GM18499 (cell line): ENCODE measurements at regions not wholly inside any gene's neighbourhood (a gene's known extent, or its start where the extent isn't known, plus 50 kb on each side); places are given as distances from the start of the nearest gene placed in this dataset.

ENCODE experiments used
- ATAC-seq: cut with Tn5 transposase; IDR thresholded peaks from one replicate; pipeline ENCODE4 v1.9.1; 2021; ENCODE audit warnings: moderate number of reproducible peaks; ENCODE audit not compliant: insufficient read depth, unreplicated experiment

- ATAC-seq, result no peak
These were observed 90.3 kb upstream of the MPHOSPH6 start for GRCh38 chr16:82260212-82260795.

GRCh38 chr16:82259731-82260130, 89.7 kb upstream of the MPHOSPH6 start:
- no peak for ATAC-seq

- no peak for ATAC-seq
These were observed 88.0 kb upstream of the MPHOSPH6 start for GRCh38 chr16:82257990-82258389.

- no peak for ATAC-seq
These were observed 82.6 kb upstream of the MPHOSPH6 start for GRCh38 chr16:82252582-82252981.

- no peak for ATAC-seq
These were observed 78.7 kb upstream of the MPHOSPH6 start for GRCh38 chr16:82248677-82249076.

- ATAC-seq, result no peak
These were observed 78.1 kb upstream of the MPHOSPH6 start for GRCh38 chr16:82248012-82248656.

GRCh38 chr16:82242201-82242600, 72.2 kb upstream of the MPHOSPH6 start:
- ATAC-seq, result no peak

- no peak for ATAC-seq
These were observed 71.5 kb upstream of the MPHOSPH6 start for GRCh38 chr16:82241469-82242052.

GRCh38 chr16:82240111-82240510, 70.1 kb upstream of the MPHOSPH6 start:
- no peak for ATAC-seq

GRCh38 chr16:82236875-82237274, 66.9 kb upstream of the MPHOSPH6 start:
- ATAC-seq, result peak; percentile 49

- peak; percentile 57 for ATAC-seq
These were observed 66.4 kb upstream of the MPHOSPH6 start for GRCh38 chr16:82236415-82236814.

- no peak for ATAC-seq
These were observed 62.8 kb upstream of the MPHOSPH6 start for GRCh38 chr16:82232806-82233205.

GRCh38 chr16:82231008-82231787, 61.2 kb upstream of the MPHOSPH6 start:
- no peak for ATAC-seq

GRCh38 chr16:82229800-82230619, 60.0 kb upstream of the MPHOSPH6 start:
- no peak for ATAC-seq

- ATAC-seq, result no peak
These were observed 56.3 kb upstream of the MPHOSPH6 start for GRCh38 chr16:82226327-82226726.

GRCh38 chr16:82224821-82225220, 54.8 kb upstream of the MPHOSPH6 start:
- no peak for ATAC-seq

- no peak for ATAC-seq
These were observed 50.5 kb upstream of the MPHOSPH6 start for GRCh38 chr16:82220541-82220940.
